HEK293T (cell line): ENCODE measurements at regions not wholly inside any gene's neighbourhood (a gene's known extent, or its start where the extent isn't known, plus 50 kb on each side); places are given as distances from the start of the nearest gene placed in this dataset.

Experiments
- ARNT ChIP-seq: fragments of 450-650 bp; IDR thresholded peaks from 2 replicates; pipeline ENCODE4 v1.6.1; 2017; ENCODE audit warnings: mild to moderate bottlenecking
- BHLHE40 ChIP-seq: fragments of 450-650 bp; IDR thresholded peaks from 2 replicates; pipeline ENCODE4 v1.6.1; 2016; ENCODE audit warnings: mild to moderate bottlenecking, moderate library complexity, borderline replicate concordance
- ELF4 ChIP-seq: fragments of 450-650 bp; IDR thresholded peaks from 2 replicates; pipeline ENCODE4 v1.6.1; 2017; ENCODE audit warnings: antibody characterized with exemption
- FOXA1 ChIP-seq: fragments of 450-650 bp; IDR thresholded peaks from 2 replicates; pipeline ENCODE4 v1.6.1; 2016; ENCODE audit warnings: mild to moderate bottlenecking
- FOXM1 ChIP-seq: fragments of 450-650 bp; IDR thresholded peaks from 2 replicates; pipeline ENCODE4 v1.6.1; 2017; ENCODE audit warnings: mild to moderate bottlenecking, borderline replicate concordance
- HDGF ChIP-seq: fragments of 450-650 bp; IDR thresholded peaks from 2 replicates; pipeline ENCODE4 v1.6.1; 2017; ENCODE audit warnings: antibody characterized with exemption, borderline replicate concordance
- L3MBTL2 ChIP-seq: fragments of 450-650 bp; conservative IDR thresholded peaks from 2 replicates; pipeline ENCODE4 v1.6.1; 2016; ENCODE audit warnings: mild to moderate bottlenecking
- NFRKB ChIP-seq: fragments of 450-650 bp; IDR thresholded peaks from 2 replicates; pipeline ENCODE4 v1.6.1; 2016; ENCODE audit warnings: mild to moderate bottlenecking, moderate library complexity
- SP1 ChIP-seq: fragments of 450-650 bp; IDR thresholded peaks from 2 replicates; pipeline ENCODE4 v1.6.1; 2017
- SUZ12 ChIP-seq: fragments of 450-650 bp; IDR thresholded peaks from 2 replicates; pipeline ENCODE4 v1.6.1; 2016; ENCODE audit warnings: mild to moderate bottlenecking
- TF ChIP-seq, protein P1 (sequence below): fragments of 450-650 bp; IDR thresholded peaks from 2 replicates; pipeline ENCODE4 v1.6.1; 2016

- TF ChIP-seq NFRKB (no peak), BHLHE40 (no peak), SP1 (no peak), FOXM1 (no peak), FOXA1 (no peak), ARNT (no peak), HDGF (no peak), ELF4 (no peak), SUZ12 (no peak), L3MBTL2 (no peak)
- TF ChIP-seq, protein P1, sequence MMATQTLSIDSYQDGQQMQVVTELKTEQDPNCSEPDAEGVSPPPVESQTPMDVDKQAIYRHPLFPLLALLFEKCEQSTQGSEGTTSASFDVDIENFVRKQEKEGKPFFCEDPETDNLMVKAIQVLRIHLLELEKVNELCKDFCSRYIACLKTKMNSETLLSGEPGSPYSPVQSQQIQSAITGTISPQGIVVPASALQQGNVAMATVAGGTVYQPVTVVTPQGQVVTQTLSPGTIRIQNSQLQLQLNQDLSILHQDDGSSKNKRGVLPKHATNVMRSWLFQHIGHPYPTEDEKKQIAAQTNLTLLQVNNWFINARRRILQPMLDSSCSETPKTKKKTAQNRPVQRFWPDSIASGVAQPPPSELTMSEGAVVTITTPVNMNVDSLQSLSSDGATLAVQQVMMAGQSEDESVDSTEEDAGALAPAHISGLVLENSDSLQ = no peak
These were observed 64.4 kb downstream of the HAPSTR1 start for GRCh38 chr16:9155871-9156270.
